C4-2B (cell line): ENCODE measurements at regions not wholly inside any gene's neighbourhood (a gene's known extent, or its start where the extent isn't known, plus 50 kb on each side); places are given as distances from the start of the nearest gene placed in this dataset.

ENCODE experiments used
- ZFX ChIP-seq: fragments of 450-650 bp; IDR thresholded peaks from 2 replicates; pipeline ENCODE4 v1.6.1; 2017
- TF ChIP-seq, protein P1 (sequence below): fragments of 450-650 bp; conservative IDR thresholded peaks from 2 replicates; pipeline ENCODE4 v1.5.1; 2017; ENCODE audit warnings: mild to moderate bottlenecking

DNA sequence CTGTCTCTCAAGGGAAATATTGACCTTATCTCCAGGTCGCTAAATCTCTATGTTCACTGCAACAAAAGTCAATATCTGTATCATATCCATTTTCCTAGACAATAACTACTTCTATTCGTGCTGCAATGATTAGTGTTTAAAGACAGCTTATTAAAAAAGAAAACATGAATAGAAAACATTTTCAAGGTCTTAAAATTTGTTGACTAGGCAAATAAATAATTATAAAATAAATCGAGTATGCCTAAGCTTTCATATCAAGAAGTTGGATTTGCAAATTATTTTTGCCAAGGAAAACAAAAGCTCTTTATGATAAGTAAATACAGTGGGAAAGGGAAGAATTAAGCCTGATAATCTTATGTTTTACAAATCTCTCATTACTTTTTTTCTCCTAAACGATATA, 428.5 kb downstream of the NUP35 start:
- TF ChIP-seq, protein P1, sequence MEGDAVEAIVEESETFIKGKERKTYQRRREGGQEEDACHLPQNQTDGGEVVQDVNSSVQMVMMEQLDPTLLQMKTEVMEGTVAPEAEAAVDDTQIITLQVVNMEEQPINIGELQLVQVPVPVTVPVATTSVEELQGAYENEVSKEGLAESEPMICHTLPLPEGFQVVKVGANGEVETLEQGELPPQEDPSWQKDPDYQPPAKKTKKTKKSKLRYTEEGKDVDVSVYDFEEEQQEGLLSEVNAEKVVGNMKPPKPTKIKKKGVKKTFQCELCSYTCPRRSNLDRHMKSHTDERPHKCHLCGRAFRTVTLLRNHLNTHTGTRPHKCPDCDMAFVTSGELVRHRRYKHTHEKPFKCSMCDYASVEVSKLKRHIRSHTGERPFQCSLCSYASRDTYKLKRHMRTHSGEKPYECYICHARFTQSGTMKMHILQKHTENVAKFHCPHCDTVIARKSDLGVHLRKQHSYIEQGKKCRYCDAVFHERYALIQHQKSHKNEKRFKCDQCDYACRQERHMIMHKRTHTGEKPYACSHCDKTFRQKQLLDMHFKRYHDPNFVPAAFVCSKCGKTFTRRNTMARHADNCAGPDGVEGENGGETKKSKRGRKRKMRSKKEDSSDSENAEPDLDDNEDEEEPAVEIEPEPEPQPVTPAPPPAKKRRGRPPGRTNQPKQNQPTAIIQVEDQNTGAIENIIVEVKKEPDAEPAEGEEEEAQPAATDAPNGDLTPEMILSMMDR = no peak
- TF ChIP-seq ZFX = no peak
